K562 (cell line): ENCODE measurements at regions not wholly inside any gene's neighbourhood (a gene's known extent, or its start where the extent isn't known, plus 50 kb on each side); places are given as distances from the start of the nearest gene placed in this dataset.

Source experiments
- ARNT ChIP-seq, 2 experiments: fragments of 450-650 bp; IDR thresholded peaks; 2 replicates each; pipeline ENCODE4 v1.6.1; 2016; ENCODE audit warnings: mild to moderate bottlenecking in 1 of 2
- BRCA1 ChIP-seq, 2 experiments: fragments of 450-650 bp in 1 of 2; sonication (generic) in 1 of 2; formaldehyde crosslinking in 1 of 2; IDR thresholded peaks; 2 replicates each; pipeline versions ENCODE4 v1.5.0 to v1.6.1; 2017 to 2020; ENCODE audit warnings: mild to moderate bottlenecking in 1 of 2, missing genetic modification reagents in 1 of 2
- BRF2 ChIP-seq: IDR thresholded peaks from 3 replicates; pipeline ENCODE4 v1.6.1; 2011; ENCODE audit warnings: borderline replicate concordance, mild to moderate bottlenecking; ENCODE audit not compliant: insufficient read length, insufficient read depth
- CTCF ChIP-seq, 3 experiments: IDR thresholded peaks in 2 of 3; conservative IDR thresholded peaks in 1 of 3; 2 replicates each; pipeline ENCODE4 v1.5.1; 2011 to 2012; ENCODE audit warnings: low read length in 3 of 3, mild to moderate bottlenecking in 3 of 3, control low read depth in 2 of 3, improper control_type of control experiment in 1 of 3, inconsistent platforms in 1 of 3, low read depth in 1 of 3, mixed read lengths in 1 of 3, moderate library complexity in 1 of 3; ENCODE audit not compliant: insufficient read depth in 2 of 3
- DPF2 ChIP-seq: fragments of 450-650 bp; IDR thresholded peaks from 2 replicates; pipeline ENCODE4 v1.6.1; 2016
- ESRRA ChIP-seq: fragments of 450-650 bp; IDR thresholded peaks from 2 replicates; pipeline ENCODE4 v1.6.1; 2014; ENCODE audit warnings: low read depth, mild to moderate bottlenecking, moderate library complexity, borderline replicate concordance
- HINFP ChIP-seq: fragments of 450-650 bp; conservative IDR thresholded peaks from 2 replicates; pipeline ENCODE4 v1.6.1; 2016; ENCODE audit warnings: missing genetic modification characterization, low read depth, mild to moderate bottlenecking, control low read depth, missing compliant biosample characterization
- JUN ChIP-seq, 2 experiments: sonication (generic) in 1 of 2; formaldehyde crosslinking in 1 of 2; IDR thresholded peaks; 2 replicates each; pipeline versions ENCODE4 v1.6.1 to v1.8.0; 2012 to 2022; ENCODE audit warnings: borderline replicate concordance in 2 of 2, mild to moderate bottlenecking in 2 of 2, improper control_type of control experiment in 1 of 2, low read depth in 1 of 2, low read length in 1 of 2, missing genetic modification reagents in 1 of 2
- NR2C2 ChIP-seq, 2 experiments: fragments of 200-800 bp in 1 of 2; sonication (Bioruptor generic) in 1 of 2; sonication (generic) in 1 of 2; formaldehyde crosslinking in 1 of 2; IDR thresholded peaks; 2 replicates each; pipeline versions ENCODE4 v1.6.1 to v1.8.0; 2016 to 2022; ENCODE audit warnings: mild to moderate bottlenecking in 1 of 2, missing compliant biosample characterization in 1 of 2, missing genetic modification characterization in 1 of 2, missing genetic modification reagents in 1 of 2
- PHTF2 ChIP-seq: fragments of 250-450 bp; sonication (Bioruptor Pico); IDR thresholded peaks from 2 replicates; pipeline ENCODE4 v1.5.0; 2021; ENCODE audit warnings: mild to moderate bottlenecking
- POLR2A ChIP-seq: fragments of 450-650 bp; conservative IDR thresholded peaks from 2 replicates; pipeline ENCODE4 v1.6.1; 2016
- PREB ChIP-seq: sonication (generic); formaldehyde crosslinking; IDR thresholded peaks from 2 replicates; pipeline ENCODE4 v1.8.1; 2023; ENCODE audit warnings: mild to moderate bottlenecking, missing genetic modification reagents
- ZBTB33 ChIP-seq: sonication (generic); formaldehyde crosslinking; IDR thresholded peaks from 2 replicates; pipeline ENCODE4 v1.8.1; 2023; ENCODE audit warnings: mild to moderate bottlenecking, missing genetic modification reagents
- ZNF384 ChIP-seq: IDR thresholded peaks from 2 replicates; pipeline ENCODE4 v1.6.1; 2012; ENCODE audit warnings: low read depth, low read length, improper control_type of control experiment

- TF ChIP-seq BRCA1 (IDR thresholded peaks at IDR 0.05), result no peak
- TF ChIP-seq BRCA1 (CRISPR knock-in tag; IDR thresholded peaks at IDR 0.05), result no peak
- no peak for TF ChIP-seq ARNT (IDR thresholded peaks at IDR 0.05)
- TF ChIP-seq CTCF (IDR thresholded peaks at IDR 0.05 in 2 of 3, conservative IDR thresholded peaks at IDR 0.05 in 1 of 3; ENCODE audit: insufficient read depth in 2 of 3, low read depth in 1 of 3, low read length in 3 of 3), result no peak
- TF ChIP-seq ZNF384, result no peak
- no peak for TF ChIP-seq PREB (CRISPR knock-in tag)
- no peak for TF ChIP-seq ZBTB33 (CRISPR knock-in tag)
- TF ChIP-seq NR2C2 (CRISPR knock-in tag; IDR thresholded peaks at IDR 0.05), result no peak
- TF ChIP-seq NR2C2 (tag; IDR thresholded peaks at IDR 0.05), result no peak
- TF ChIP-seq POLR2A, result no peak
- TF ChIP-seq BRF2, result no peak
- no peak for TF ChIP-seq PHTF2 (CRISPR knock-in tag)
- TF ChIP-seq ESRRA, result no peak
- no peak for TF ChIP-seq HINFP (tag)
- TF ChIP-seq DPF2, result no peak
- no peak for TF ChIP-seq JUN (IDR thresholded peaks at IDR 0.05; ENCODE audit: borderline replicate concordance, low read depth, low read length)
- no peak for TF ChIP-seq JUN (CRISPR knock-in tag; IDR thresholded peaks at IDR 0.05; ENCODE audit: borderline replicate concordance)
These were observed 69.1 kb upstream of the CFAP20DC start for GRCh38 chr3:59118928-59119327.
